KMS-11 (cell line): ENCODE measurements at regions not wholly inside any gene's neighbourhood (a gene's known extent, or its start where the extent isn't known, plus 50 kb on each side); places are given as distances from the start of the nearest gene placed in this dataset.

Experiments used
- H2AFZ ChIP-seq: fragments of 200-600 bp; sonication (generic); 2 replicates; pipeline ENCODE4 v1.6.1; 2016; ENCODE audit warnings: antibody characterized with exemption, mixed run types, low read depth
- H3K27ac ChIP-seq: fragments of 200-600 bp; sonication (generic); 2 replicates; pipeline ENCODE4 v1.6.1; 2016; ENCODE audit warnings: mild to moderate bottlenecking, mixed run types
- H3K27me3 ChIP-seq: fragments of 200-600 bp; sonication (generic); 2 replicates; pipeline ENCODE4 v1.6.1; 2017; ENCODE audit warnings: mild to moderate bottlenecking, low read depth, mixed run types, moderate library complexity; ENCODE audit not compliant: insufficient read depth
- H3K36me3 ChIP-seq: fragments of 200-600 bp; sonication (generic); 2 replicates; pipeline ENCODE4 v1.6.1; 2017; ENCODE audit warnings: mild to moderate bottlenecking, mixed run types; ENCODE audit not compliant: insufficient read depth
- H3K4me1 ChIP-seq: fragments of 200-600 bp; sonication (generic); 2 replicates; pipeline ENCODE4 v1.6.1; 2016; ENCODE audit warnings: mild to moderate bottlenecking, low read depth, mixed run types; ENCODE audit not compliant: poor library complexity, severe bottlenecking
- H3K4me2 ChIP-seq: fragments of 200-600 bp; sonication (generic); 2 replicates; pipeline ENCODE4 v1.7.0; 2016; ENCODE audit warnings: mild to moderate bottlenecking, mixed run types
- H3K4me3 ChIP-seq: fragments of 200-600 bp; sonication (generic); IDR thresholded peaks from 2 replicates; pipeline ENCODE4 v1.6.1; 2017; ENCODE audit warnings: low read depth, low read length, mixed read lengths; ENCODE audit not compliant: insufficient read depth
- H3K79me2 ChIP-seq: fragments of 200-600 bp; sonication (generic); 2 replicates; pipeline ENCODE4 v1.6.1; 2016; ENCODE audit warnings: low read depth, mixed run types; ENCODE audit not compliant: insufficient read depth
- H3K9ac ChIP-seq: fragments of 200-600 bp; sonication (generic); 2 replicates; pipeline ENCODE4 v1.6.1; 2016; ENCODE audit warnings: mild to moderate bottlenecking, mixed run types
- H4K20me1 ChIP-seq: fragments of 200-600 bp; sonication (generic); 2 replicates; pipeline ENCODE4 v1.6.1; 2016; ENCODE audit warnings: mild to moderate bottlenecking, mixed run types; ENCODE audit not compliant: insufficient read depth
- TF ChIP-seq, protein P1 (sequence below): fragments of 200-600 bp; sonication (generic); conservative IDR thresholded peaks from 2 replicates; pipeline ENCODE4 v1.6.1; 2017; ENCODE audit warnings: low read depth, mild to moderate bottlenecking, antibody characterized with exemption, low read length, moderate library complexity, mixed read lengths

DNA sequence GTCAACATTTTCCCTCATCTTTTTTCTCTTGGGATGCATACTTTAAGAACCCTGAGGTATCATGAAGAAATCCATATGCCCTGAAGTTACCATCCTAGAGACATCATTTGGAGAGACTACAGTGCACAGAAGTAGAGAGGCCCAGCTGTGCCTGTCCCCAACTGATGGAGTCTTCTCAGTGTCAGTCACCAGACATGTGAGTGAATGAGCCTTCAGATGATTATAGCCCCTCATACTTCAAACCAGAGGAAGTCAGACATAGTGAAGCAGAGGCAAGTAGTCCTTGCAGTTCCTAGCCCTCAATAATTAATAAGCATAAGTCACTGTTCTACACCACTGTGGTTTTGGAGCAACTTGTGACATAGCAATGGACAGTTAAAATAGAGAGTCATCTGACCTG is 194.4 kb upstream of the ITGA4 start:
- Histone ChIP-seq H3K4me3 (no peak overlapping the region), H4K20me1 (no peaks in the 10 kb centered on the region), H3K9ac (no peak overlapping the region), H3K4me1 (no peaks in the 10 kb centered on the region), H2AFZ (no peak overlapping the region), H3K27ac (no peak overlapping the region), H3K79me2 (no peaks in the 10 kb centered on the region), H3K36me3 (no peaks in the 10 kb centered on the region), H3K27me3 (no peaks in the 10 kb centered on the region), H3K4me2 (no peak overlapping the region)
- TF ChIP-seq, protein P1, sequence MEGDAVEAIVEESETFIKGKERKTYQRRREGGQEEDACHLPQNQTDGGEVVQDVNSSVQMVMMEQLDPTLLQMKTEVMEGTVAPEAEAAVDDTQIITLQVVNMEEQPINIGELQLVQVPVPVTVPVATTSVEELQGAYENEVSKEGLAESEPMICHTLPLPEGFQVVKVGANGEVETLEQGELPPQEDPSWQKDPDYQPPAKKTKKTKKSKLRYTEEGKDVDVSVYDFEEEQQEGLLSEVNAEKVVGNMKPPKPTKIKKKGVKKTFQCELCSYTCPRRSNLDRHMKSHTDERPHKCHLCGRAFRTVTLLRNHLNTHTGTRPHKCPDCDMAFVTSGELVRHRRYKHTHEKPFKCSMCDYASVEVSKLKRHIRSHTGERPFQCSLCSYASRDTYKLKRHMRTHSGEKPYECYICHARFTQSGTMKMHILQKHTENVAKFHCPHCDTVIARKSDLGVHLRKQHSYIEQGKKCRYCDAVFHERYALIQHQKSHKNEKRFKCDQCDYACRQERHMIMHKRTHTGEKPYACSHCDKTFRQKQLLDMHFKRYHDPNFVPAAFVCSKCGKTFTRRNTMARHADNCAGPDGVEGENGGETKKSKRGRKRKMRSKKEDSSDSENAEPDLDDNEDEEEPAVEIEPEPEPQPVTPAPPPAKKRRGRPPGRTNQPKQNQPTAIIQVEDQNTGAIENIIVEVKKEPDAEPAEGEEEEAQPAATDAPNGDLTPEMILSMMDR: no peak

DNA sequence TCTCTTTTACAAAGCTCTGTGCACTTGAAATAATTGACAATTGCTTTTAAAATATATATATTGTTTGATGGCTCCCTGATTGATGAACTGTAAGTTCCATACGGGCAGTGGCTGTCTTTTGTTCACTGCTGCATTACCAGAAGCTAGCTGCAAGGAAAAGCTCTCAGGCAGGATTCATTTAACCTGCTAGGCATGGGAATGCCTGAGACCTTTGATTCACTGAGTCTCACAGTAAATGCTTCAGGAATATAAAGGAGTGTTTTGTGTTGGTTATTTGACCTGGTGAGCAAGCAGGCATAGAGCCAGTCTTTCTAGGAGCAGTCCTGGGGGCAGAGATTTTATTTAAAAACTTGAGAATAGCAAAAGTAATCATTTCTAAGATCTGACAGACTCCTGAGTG is 193.2 kb upstream of the ITGA4 start:
- Histone ChIP-seq H3K27ac (no peak overlapping the region), H4K20me1 (no peaks in the 10 kb centered on the region), H3K4me3 (no peak overlapping the region), H3K27me3 (no peaks in the 10 kb centered on the region), H2AFZ (no peak overlapping the region), H3K9ac (no peak overlapping the region), H3K79me2 (no peaks in the 10 kb centered on the region), H3K4me2 (no peak overlapping the region), H3K4me1 (no peaks in the 10 kb centered on the region), H3K36me3 (no peaks in the 10 kb centered on the region)
- TF ChIP-seq, protein P1: no peak

DNA sequence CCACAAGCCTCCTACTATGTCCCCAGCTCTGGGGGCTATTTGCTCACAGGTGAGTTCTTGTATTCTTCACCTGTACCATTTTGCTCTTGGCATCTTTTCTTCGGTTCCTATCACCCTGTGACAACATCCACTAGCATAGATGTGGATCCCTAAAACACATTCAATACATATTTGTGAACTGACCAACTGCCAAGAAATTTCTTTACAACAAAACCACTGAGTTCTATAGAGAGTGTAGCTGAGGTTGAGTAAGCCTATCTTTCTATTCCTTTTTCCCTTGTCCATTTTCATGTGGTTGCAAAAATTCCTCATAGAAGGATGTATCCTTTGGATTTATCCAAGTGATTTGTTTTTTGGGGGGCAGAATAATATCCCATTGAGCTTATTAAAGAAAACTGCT is 192.7 kb upstream of the ITGA4 start:
- H3K27ac ChIP-seq: no peak overlapping the region
- no peak overlapping the region for H3K9ac ChIP-seq
- H3K79me2 ChIP-seq: no peaks in the 10 kb centered on the region
- TF ChIP-seq, protein P1: no peak
- H3K36me3 ChIP-seq: no peaks in the 10 kb centered on the region
- H4K20me1 ChIP-seq: no peaks in the 10 kb centered on the region
- H3K4me3 ChIP-seq: no peak overlapping the region
- no peak overlapping the region for H2AFZ ChIP-seq
- no peaks in the 10 kb centered on the region for H3K4me1 ChIP-seq
- H3K27me3 ChIP-seq: no peaks in the 10 kb centered on the region
- H3K4me2 ChIP-seq: no peak overlapping the region

DNA sequence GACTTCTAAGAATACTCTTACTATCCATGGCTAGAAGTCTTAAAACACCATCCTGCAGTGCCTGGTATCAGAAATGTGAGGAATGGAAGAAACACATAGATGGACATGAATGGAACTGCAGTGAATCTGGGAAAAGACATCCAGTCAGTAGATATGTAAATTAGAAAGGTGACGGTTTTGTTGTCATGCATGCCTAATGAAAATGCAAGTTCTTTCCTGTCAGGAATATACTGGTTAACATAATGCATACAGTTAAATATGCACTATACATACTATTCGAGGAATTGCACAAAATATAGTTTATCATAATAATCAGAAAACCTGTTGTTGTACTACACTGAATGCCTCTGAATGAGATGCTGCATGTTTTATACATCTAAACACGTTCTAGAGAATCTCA is 190.6 kb upstream of the ITGA4 start:
- Histone ChIP-seq H3K79me2 (no peaks in the 10 kb centered on the region), H4K20me1 (no peaks in the 10 kb centered on the region), H3K36me3 (no peaks in the 10 kb centered on the region), H3K4me2 (no peak overlapping the region), H3K27me3 (no peaks in the 10 kb centered on the region), H3K4me3 (no peak overlapping the region), H3K27ac (no peak overlapping the region), H2AFZ (no peak overlapping the region), H3K4me1 (peaks cover 13% of the 10 kb centered on the region), H3K9ac (no peak overlapping the region)
- TF ChIP-seq, protein P1: no peak
